NOMO-1 treated with DMSO at 0.1 percent for 48 hours (cell line): ENCODE measurements at regions not wholly inside any gene's neighbourhood (a gene's known extent, or its start where the extent isn't known, plus 50 kb on each side); places are given as distances from the start of the nearest gene placed in this dataset.
A peak's percentile ranks its signal among the peaks of the same experiment; 100 is the strongest.

Experiments
- DNase-seq: peaks from one replicate; lab custom pipeline; 2025; ENCODE audit not compliant: unreplicated experiment; lab: John Stamatoyannopoulos, UW

GRCh38 chr1:2886631-2887030 lies 85.1 kb upstream of the TTC34 start:
- no peak for DNase-seq

- peak; percentile 0 for DNase-seq
Measured at GRCh38 chr1:2887941-2888855, 86.7 kb upstream of the TTC34 start.

- DNase-seq = no peak
Measured at GRCh38 chr1:2890221-2890850, 88.8 kb upstream of the TTC34 start.

- DNase-seq = no peak
Measured at GRCh38 chr1:2891923-2892448, 90.5 kb upstream of the TTC34 start.

GRCh38 chr1:2893473-2894120 lies 92.1 kb upstream of the TTC34 start:
- DNase-seq = no peak

- no peak for DNase-seq
Measured at GRCh38 chr1:2894381-2895041, 93.0 kb upstream of the TTC34 start.

GRCh38 chr1:2896824-2897223 lies 95.3 kb upstream of the TTC34 start:
- no peak for DNase-seq

- DNase-seq = no peak
Measured at GRCh38 chr1:2903226-2903625, 101.7 kb upstream of the TTC34 start.

GRCh38 chr1:2904191-2904590 lies 102.7 kb upstream of the TTC34 start:
- DNase-seq = no peak

GRCh38 chr1:2905356-2905755 lies 103.9 kb upstream of the TTC34 start:
- no peak for DNase-seq

GRCh38 chr1:2906085-2906484 lies 104.6 kb upstream of the TTC34 start:
- no peak for DNase-seq

- no peak for DNase-seq
Measured at GRCh38 chr1:2906620-2907019, 105.1 kb upstream of the TTC34 start.

GRCh38 chr1:2907051-2907450 lies 105.6 kb upstream of the TTC34 start:
- no peak for DNase-seq

GRCh38 chr1:2908081-2908480 lies 106.6 kb upstream of the TTC34 start:
- no peak for DNase-seq

- no peak for DNase-seq
Measured at GRCh38 chr1:2908561-2908960, 107.1 kb upstream of the TTC34 start.

GRCh38 chr1:2909797-2910196 lies 108.3 kb upstream of the TTC34 start:
- DNase-seq = no peak

GRCh38 chr1:2910211-2910610 lies 108.7 kb upstream of the TTC34 start:
- DNase-seq = no peak

- DNase-seq = no peak
Measured at GRCh38 chr1:2911421-2912178, 109.7 kb upstream of the ACTRT2 start.

GRCh38 chr1:2912424-2913061 lies 108.7 kb upstream of the ACTRT2 start:
- no peak for DNase-seq

- no peak for DNase-seq
Measured at GRCh38 chr1:2913091-2913490, 108.2 kb upstream of the ACTRT2 start.
